ENCODE measurements at regions not wholly inside any gene's neighbourhood (a gene's known extent, or its start where the extent isn't known, plus 50 kb on each side); places are given as distances from the start of the nearest gene placed in this dataset.

DNA sequence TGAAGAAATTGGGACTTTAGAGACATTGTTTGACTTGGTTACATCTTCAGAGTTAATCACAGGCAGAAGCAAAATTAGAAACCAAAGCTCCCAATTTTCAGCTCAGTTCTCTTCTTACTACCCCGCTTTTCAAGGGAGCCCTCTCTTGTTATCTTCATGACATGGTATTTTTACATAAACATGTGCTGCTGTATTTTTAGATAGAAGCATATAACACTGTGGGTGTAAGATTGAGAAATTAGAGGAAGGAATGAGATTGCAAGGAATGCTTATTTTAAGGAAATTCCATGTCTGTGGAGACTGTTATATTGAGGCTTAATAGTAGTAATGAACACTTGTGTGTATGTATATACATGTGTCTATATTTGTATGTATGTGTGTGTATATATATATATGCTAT, 401.6 kb downstream of the TMEM232 start:
- DNase-seq = no peak

DNA sequence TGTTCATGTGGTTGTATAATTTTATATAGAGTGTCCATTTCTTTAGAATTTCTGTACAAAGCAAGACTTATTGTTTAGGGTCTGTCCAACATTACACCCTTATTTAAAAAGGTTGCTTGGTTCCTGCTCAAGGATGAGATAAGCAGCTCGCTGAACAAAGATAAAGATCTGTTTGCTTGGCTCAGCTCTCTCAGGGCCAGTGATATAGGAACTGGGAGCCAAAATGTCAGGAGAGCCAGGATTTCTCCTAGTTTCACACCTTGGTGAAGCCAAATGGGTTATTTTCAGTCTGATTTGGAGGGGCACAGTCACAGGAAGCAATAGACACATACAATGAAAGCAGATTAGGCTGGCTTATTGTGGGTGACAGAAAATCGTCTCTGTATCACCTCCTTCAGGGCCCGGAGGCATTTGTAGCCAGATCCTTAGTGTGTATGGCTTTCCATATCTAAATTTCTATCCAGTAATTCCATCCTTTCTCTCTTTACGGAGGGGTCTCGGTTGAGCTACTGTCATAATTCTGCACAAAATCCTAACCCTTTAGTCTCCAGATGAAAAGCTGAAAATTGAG, 396.4 kb downstream of the TMEM232 start:
- no peak for DNase-seq

GRCh38 chr5:110333384-110333783, 393.1 kb downstream of the TMEM232 start:
- no peak for DNase-seq

DNA sequence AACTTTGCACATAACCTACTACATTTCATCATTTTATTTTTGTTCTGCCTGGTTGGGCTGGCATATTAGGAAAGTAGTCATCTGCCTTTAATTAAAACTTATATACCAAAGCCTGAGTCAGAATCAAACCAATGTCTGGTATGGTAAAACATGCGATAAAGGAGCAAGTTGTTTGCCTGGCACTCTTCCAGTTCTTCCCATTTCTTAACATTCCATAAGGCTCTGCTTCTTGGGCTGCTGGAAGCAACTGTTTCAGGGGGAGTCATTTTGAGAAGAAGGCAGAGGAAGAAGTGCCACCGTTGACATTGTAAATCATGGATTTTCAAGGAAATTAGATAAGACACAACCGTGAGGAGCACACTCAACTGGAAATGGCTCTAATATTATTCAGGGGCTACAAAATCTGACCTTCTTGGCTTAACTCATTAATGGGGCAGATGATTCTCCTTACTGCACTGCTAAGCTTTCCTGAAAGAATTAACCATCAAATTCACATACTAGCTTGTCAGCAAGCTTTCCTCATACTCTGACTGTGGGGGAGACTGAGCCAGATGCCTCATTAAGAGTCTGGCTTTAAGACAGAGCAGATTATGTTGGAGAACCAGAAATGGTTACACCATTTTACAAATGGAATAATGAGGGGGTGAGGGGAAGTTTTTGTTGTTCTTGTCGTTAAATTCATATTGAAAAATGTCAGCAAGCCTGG, 391.0 kb downstream of the TMEM232 start:
- DNase-seq = no peak

- DNase-seq = no peak
These were observed 388.0 kb downstream of the TMEM232 start for GRCh38 chr5:110338341-110339083.

- no peak for DNase-seq
These were observed 387.1 kb downstream of the TMEM232 start for GRCh38 chr5:110339399-110339798.

DNA sequence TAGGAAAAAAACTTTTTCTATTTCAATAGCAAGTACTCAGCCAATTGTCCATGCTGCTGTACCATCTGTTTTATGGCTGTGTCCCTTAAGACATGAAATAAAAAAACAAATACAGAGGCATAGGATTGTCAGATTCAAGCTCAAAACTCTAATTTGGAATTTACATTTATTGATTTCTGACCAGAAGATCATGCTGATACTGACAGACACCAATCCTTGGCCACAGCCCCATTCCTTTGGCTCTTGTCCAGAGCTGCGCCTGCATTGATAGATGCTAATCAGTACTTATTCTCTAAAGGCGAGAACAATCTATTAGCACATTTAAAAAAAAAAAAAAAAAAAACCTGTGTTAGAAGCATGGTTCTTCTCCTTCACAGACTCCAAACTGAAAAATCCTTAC, 384.6 kb downstream of the TMEM232 start:
- no peak for DNase-seq

GRCh38 chr5:110342683-110343082, 383.8 kb downstream of the TMEM232 start:
- DNase-seq = no peak

- no peak for DNase-seq
These were observed 382.9 kb downstream of the TMEM232 start for GRCh38 chr5:110343616-110344015.

- no peak for DNase-seq
These were observed 380.8 kb downstream of the TMEM232 start for GRCh38 chr5:110345623-110346022.

- DNase-seq = no peak
These were observed 379.5 kb downstream of the TMEM232 start for GRCh38 chr5:110346893-110347358.

GRCh38 chr5:110347781-110348180, 378.7 kb downstream of the TMEM232 start:
- DNase-seq = no peak

- no peak for DNase-seq
These were observed 375.0 kb downstream of the TMEM232 start for GRCh38 chr5:110351430-110351829.

GRCh38 chr5:110354311-110354710, 372.2 kb downstream of the TMEM232 start:
- no peak for DNase-seq

DNA sequence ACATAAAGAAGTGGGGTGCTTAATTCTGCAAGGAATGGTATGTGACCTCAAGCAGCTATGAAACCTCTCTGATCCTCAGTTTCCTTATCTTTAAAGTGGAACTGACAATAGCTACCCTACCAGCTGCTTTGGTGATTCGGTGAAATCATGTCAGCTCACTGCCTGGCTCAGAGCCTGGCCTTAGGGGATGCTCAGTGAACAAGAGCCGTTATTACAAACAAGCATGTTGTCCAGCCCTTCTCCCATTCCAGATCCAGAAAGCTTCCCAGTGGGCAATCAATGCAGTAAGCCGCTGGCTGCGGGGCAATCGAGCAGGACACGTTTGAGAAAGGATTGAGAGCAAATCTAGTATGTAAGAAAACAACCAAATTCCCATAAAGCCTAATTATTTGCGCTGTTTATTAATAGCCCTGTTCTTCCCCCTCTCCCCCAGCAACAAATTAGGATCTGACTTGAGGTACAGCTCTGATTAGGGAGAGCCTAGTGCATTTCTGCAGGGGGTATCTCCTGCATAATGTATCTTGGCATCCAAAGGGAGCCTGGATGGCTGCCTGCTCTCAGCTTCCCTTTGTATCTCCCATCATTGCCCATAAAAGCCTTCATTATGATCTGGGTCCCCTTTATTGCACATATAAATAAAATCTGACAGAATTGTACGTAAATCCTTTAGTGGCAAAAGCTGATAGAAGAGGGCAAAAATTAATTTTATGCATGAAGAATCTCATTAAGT, 371.4 kb downstream of the TMEM232 start:
- DNase-seq = no peak

DNA sequence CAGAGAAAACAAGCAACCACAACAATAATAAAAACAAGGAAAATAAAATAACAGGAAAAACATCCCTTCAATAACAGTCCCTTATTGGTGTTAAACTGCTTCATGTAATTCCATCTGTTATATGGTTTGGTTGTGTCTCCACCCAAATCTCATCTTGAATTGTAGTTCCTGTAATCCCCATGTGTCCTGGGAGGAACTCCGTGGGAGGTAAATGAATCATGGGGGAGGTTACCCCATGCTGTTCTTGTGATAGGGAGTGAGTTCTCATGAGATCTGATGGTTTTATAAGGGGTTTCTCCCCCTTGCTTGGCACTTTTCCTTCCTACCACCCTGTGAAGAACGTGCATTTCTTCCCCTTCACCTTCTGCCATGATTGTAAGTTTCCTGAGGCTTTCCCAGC, 369.8 kb downstream of the TMEM232 start:
- no peak for DNase-seq

- DNase-seq = no peak
These were observed 367.2 kb downstream of the TMEM232 start for GRCh38 chr5:110359221-110359620.

DNA sequence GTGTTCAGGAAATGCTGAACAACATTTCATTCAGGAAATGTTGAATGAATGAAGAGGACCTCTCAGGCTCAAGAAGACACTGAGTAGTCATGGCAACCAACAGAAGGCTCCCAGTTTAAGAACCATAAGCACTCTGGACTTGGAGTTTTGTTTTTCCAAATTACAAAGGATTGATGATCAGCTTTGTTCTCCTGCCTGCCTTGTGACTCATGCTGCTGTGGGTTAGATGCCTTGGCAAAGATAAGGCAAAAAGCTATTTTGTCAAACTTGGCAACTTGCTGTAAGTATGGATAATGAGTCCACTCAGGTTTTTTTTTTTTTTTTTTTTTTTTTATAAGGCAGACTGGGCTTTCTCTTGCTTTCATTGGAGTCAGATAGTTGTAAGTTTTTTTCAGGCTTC, 365.0 kb downstream of the TMEM232 start:
- no peak for DNase-seq

- DNase-seq = no peak
These were observed 364.2 kb downstream of the TMEM232 start for GRCh38 chr5:110362261-110362660.

DNA sequence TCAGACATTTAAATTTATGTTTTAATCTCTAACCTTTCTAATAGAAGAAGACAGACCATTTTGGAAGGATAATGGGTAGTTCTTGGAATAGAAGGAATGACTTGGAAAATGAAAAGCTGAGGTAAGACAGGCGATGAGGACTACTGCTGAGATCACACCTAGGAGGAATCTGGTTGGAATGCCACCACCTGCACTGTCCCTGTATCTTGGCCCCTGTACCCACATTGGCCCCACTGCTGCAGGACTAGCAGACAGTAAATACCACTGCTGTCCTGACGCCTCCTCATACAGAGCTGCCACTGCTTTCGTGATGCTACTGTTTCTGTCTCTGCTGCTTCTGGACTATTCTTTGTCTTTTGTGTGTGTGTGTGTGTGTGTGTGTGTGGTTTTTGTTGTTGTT, 359.8 kb downstream of the TMEM232 start:
- DNase-seq = no peak

Data from NK-92 treated with Interleukin-12 subunit alpha and Interleukin-12 subunit beta, amount 100 ng/mL, for 24 hours (cell line).